Heart right ventricle (tissue), 16 donors: ENCODE measurements at regions not wholly inside any gene's neighbourhood (a gene's known extent, or its start where the extent isn't known, plus 50 kb on each side); places are given as distances from the start of the nearest gene placed in this dataset.

Experiments used
- ATAC-seq, 8 donors: fragments of 200-7000 bp; cut with Tn5 transposase; one replicate each; pipeline ENCODE4 v1.9.1; 2020; ENCODE audit warnings: mild to moderate bottlenecking in 8 of 8, moderate library complexity in 8 of 8, moderate number of reproducible peaks in 1 of 8
- DNase-seq, 2 donors: peaks; one replicate each; pipeline ENCODE4 v3.0.0-alpha.2; 2020
- H3K27ac ChIP-seq, 10 donors: fragments of 200-600 bp; sonication (generic) in 2 of 10; one replicate each; pipeline versions ENCODE4 v1.5.0 to v1.8.0; 2020 to 2022; ENCODE audit warnings: mild to moderate bottlenecking in 3 of 10
- H3K27me3 ChIP-seq, 7 donors: fragments of 200-600 bp; one replicate each; pipeline ENCODE4 v1.8.0; 2021 to 2022; ENCODE audit warnings: mild to moderate bottlenecking in 2 of 7
- H3K36me3 ChIP-seq, 9 donors: fragments of 200-600 bp; sonication (generic) in 1 of 9; one replicate each; pipeline versions ENCODE4 v1.5.0 to v1.8.0; 2020 to 2022; ENCODE audit warnings: mild to moderate bottlenecking in 2 of 9
- H3K4me1 ChIP-seq, 9 donors: fragments of 200-600 bp; sonication (generic) in 1 of 9; one replicate each; pipeline versions ENCODE4 v1.5.0 to v1.8.0; 2020 to 2022; ENCODE audit warnings: mild to moderate bottlenecking in 4 of 9
- H3K4me3 ChIP-seq, 10 donors: fragments of 200-600 bp; sonication (generic) in 2 of 10; one replicate each; pipeline versions ENCODE4 v1.5.0 to v1.8.0; 2020 to 2022; ENCODE audit warnings: mild to moderate bottlenecking in 7 of 10, moderate library complexity in 2 of 10
- H3K9me3 ChIP-seq, 11 donors: fragments of 200-600 bp in 10 of 11; sonication (generic) in 2 of 11; one replicate each; pipeline versions ENCODE4 v1.5.0 to v1.8.0; 2013 to 2022; ENCODE audit warnings: mild to moderate bottlenecking in 2 of 11, control low read depth in 1 of 11, moderate library complexity in 1 of 11
- CTCF ChIP-seq, 9 donors: fragments of 200-600 bp; sonication (generic) in 2 of 9; IDR thresholded peaks; one replicate each; pipeline versions ENCODE4 v1.5.0 to v1.8.0; 2021 to 2022; ENCODE audit warnings: antibody characterized with exemption in 9 of 9, mild to moderate bottlenecking in 5 of 9, moderate library complexity in 1 of 9
- WGBS, 2 donors: extraction: QIAGEN DNeasy Blood & Tissue Kit; methylation state at CpG; one replicate each; pipeline ENCODE4 v1.1.7; 2013; ENCODE audit warnings: inconsistent platforms in 1 of 2; 5-methylcytosine and 5-hydroxymethylcytosine counted together
- intact Hi-C, 10 donors: fragments of 100-400 bp; cut with DNase I; formaldehyde crosslinking; loops; one replicate each; pipeline versions ENCODE4 v1.11.1 to v1.14.2; 2022
- donor health status: Arrhythmogenic right ventricular cardiomyopathy.
- donor health status: ischemic (EF 13 %, LVEDD 7.1; RV severe dilation, severe dysfunction).
- donor health status: healthy with polysubstance abuse.
- donor health status: DM: no; HTN: yes; CAD: no.
- donor health status: DM: no; HTN: no; CAD: no.
- donor health status: ischemic (EF 25% LVEDD 6.9; RV normal size, moderate dysfunction).
- donor health status: ischemic (EF 25% LVEDD 5.7; RV mildly dilated, moderate dysfunction).
- donor health status: healthy.
- donor health status: DM: yes; HTN: yes; CAD: no.
- donor health status: Ischemic cardiomyopathy.
- donor health status: ischemic (EF 35%, LVEDD 5.7; RV mildly dilated, moderate dysfunction).
- donor health status: nonischemic (EF 11% LVEDD 7.7; RV severe dilation, severe dysfunction).
- donor health status: DM: yes; HTN: yes; CAD: no.
- donor health status: PGD.
- donor health status: ischemic (EF 29% LVEDD 5.4; RV normal size, mild dysfunction).
- donor health status: nonischemic (EF 23%, LVEDD 6.1; RV moderate dilation, normal function).

GRCh38 chr21:26683996-26684395 is 110.9 kb upstream of the CYYR1 start:
- Histone ChIP-seq H3K36me3 (no peaks in the 10 kb centered on the region), H3K27ac (no peak overlapping the region), H3K4me1 (no peaks in the 10 kb centered on the region), H3K4me3 (no peak overlapping the region), H3K27me3 (no peaks in the 10 kb centered on the region), H3K9me3 (peaks cover 0 to 3% (median 0%) of the 10 kb centered on the region in 11 donors)
- no peak for TF ChIP-seq CTCF (IDR thresholded peaks at IDR 0.05)
- DNase-seq (no peak), ATAC-seq (no peak)
- WGBS, 2 donors, result 84 to 86% methylated on average over 2 of the region's 2 CpGs
- intact Hi-C loops, result no loop called here

GRCh38 chr21:26679284-26679683 is 106.2 kb upstream of the CYYR1 start:
- no peak overlapping the region for H3K27ac ChIP-seq
- no peaks in the 10 kb centered on the region for H3K4me1 ChIP-seq
- H3K9me3 ChIP-seq, result no peaks in the 10 kb centered on the region
- no peak for TF ChIP-seq CTCF (IDR thresholded peaks at IDR 0.05)
- DNase-seq (no peak), ATAC-seq (no peak)
- 86 to 90% methylated on average over 3 of the region's 3 CpGs for WGBS, 2 donors
- intact Hi-C loops, result no loop called here
- H3K36me3 ChIP-seq, result no peaks in the 10 kb centered on the region
- no peak overlapping the region for H3K4me3 ChIP-seq
- no peaks in the 10 kb centered on the region for H3K27me3 ChIP-seq

GRCh38 chr21:26674323-26674722 is 101.2 kb upstream of the CYYR1 start:
- Histone ChIP-seq H3K27me3 (no peaks in the 10 kb centered on the region), H3K36me3 (no peaks in the 10 kb centered on the region), H3K27ac (no peak overlapping the region), H3K4me1 (no peaks in the 10 kb centered on the region), H3K4me3 (no peak overlapping the region), H3K9me3 (no peaks in the 10 kb centered on the region)
- no peak for DNase-seq
- ATAC-seq, result no peak
- TF ChIP-seq CTCF (IDR thresholded peaks at IDR 0.05), result no peak
- intact Hi-C loops, result no loop called here
- 71% methylated on average over 5 of the region's 5 CpGs for WGBS, 2 donors

- no peak for TF ChIP-seq CTCF (IDR thresholded peaks at IDR 0.05)
- H3K9me3 ChIP-seq, result peaks cover 0 to 36% (median 4%) of the 10 kb centered on the region in 11 donors
- 87 to 93% methylated on average over 4 of the region's 4 CpGs for WGBS, 2 donors
- DNase-seq (no peak), ATAC-seq (no peak)
- no peaks in the 10 kb centered on the region for H3K27me3 ChIP-seq
- no peaks in the 10 kb centered on the region for H3K36me3 ChIP-seq
- intact Hi-C loops, result no loop called here
- H3K27ac ChIP-seq, result no peak overlapping the region
- H3K4me3 ChIP-seq, result no peak overlapping the region
- H3K4me1 ChIP-seq, result no peaks in the 10 kb centered on the region
These were observed 96.2 kb upstream of the CYYR1 start for GRCh38 chr21:26669215-26669764.
